NOMO-1 (cell line): ENCODE measurements at regions not wholly inside any gene's neighbourhood (a gene's known extent, or its start where the extent isn't known, plus 50 kb on each side); places are given as distances from the start of the nearest gene placed in this dataset.
A peak's percentile ranks its signal among the peaks of the same experiment; 100 is the strongest.

Experiments
- DNase-seq, 2 experiments: peaks; one replicate each; lab custom pipeline; 2025; ENCODE audit not compliant: unreplicated experiment in 2 of 2; lab: John Stamatoyannopoulos, UW

DNA sequence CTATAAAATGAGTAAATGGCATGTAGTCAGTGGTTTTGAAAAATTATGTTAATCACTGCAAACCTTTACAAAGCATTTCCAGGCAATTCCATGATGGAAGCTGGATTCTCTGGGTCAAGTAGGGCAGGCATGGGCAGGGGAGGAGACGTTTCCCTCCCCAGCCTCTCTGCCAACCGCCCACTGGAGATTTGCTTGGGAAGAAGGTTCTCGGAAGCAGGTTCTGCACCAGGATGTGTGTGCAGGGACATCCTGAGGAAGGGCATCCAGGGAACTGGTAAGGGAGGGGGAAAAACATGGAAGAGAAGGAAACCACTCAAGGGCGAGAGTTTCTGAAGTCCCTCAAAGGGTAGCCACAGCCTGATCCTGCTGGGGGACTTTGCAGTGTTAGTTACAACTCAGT, 469.1 kb downstream of the TSHZ3 start:
- no peak for DNase-seq

- no peak for DNase-seq
These were observed 469.5 kb downstream of the TSHZ3 start for GRCh38 chr19:30879736-30880135.

DNA sequence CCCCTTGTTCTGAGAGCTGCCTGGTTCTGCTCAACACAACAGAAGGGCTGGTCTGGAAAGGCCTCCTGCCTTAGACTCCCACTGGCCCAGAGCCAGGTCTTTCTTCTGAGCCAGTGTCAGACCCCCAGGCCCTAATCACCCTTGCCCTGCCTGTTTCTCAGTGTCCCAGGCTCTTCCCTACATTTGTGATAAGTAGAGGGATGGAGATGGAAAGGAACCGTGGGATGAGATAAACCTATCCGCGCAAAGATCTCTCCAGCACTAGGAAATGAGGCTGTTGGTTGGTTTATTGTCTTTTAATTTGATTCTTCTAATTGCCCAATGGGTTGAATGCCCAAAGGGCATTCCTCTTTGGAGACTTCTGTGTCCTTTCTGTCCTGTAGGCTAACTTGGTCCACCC, 470.0 kb downstream of the TSHZ3 start:
- DNase-seq = no peak

- DNase-seq = no peak
These were observed 470.7 kb downstream of the TSHZ3 start for GRCh38 chr19:30878495-30878894.

DNA sequence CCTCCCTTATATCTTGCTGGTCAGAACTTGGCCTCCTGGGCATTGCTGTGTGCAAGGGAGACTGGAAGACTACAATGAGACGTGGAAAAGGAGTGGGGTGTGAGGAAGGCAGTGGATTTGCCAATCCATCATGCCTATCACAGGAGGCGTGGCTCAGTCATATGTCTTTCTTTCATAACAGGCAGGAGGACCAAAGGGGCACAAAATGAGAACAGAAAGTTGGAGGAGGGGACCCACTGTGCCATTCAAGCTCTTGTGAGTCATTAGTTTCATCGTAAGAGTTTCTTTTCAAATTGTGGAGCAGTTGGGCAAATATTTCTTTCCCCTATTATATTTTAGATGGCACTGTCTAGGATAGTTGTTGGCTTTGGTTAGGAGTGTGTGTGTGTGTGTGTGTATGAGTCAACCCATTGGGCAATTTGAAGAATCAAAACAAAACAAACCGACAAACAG, 471.5 kb downstream of the TSHZ3 start:
- peak; percentile 80 to 89 for DNase-seq

DNA sequence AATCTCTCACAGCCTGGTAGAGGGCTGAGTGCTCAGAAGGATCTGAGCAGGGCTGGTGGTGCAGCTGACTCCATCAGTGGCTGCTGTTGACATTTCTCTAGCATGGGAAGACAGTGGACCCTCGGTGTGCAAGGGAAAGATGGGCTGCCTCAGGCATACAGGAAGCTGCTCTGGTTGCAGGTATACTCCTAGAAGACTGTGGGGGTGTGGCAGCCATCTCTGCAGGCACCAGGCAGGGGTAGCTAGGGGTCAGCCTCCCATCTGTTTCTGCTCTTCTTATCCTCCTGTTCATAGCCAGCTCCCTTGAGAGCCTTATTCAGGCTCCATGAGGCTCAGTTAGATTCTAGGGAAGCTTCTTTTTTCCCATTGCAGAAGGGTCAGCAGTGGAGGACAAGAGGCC, 475.5 kb downstream of the TSHZ3 start:
- DNase-seq = no peak

- DNase-seq = no peak
These were observed 476.2 kb downstream of the TSHZ3 start for GRCh38 chr19:30873003-30873402.

- no peak for DNase-seq
These were observed 477.3 kb downstream of the TSHZ3 start for GRCh38 chr19:30871979-30872378.

DNA sequence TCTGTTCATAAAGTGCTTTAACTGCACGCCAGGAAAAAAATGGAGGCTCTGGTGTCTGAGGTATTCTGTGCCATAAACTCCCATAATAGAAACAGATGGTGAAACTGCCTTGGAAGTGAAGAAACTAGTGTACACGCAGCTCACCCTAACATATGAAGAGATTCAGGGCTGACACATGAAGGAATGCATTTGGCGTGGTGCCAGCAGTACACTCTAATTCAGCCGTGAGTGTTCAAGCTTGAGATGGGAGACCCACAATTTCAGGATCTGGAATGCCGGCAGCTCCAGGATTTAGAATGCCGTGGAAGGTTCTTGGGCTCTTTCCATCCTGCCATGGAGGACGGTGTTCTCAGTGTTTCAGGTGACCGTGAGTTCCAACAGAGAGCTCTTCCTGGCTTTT, 478.4 kb downstream of the TSHZ3 start:
- no peak for DNase-seq

- DNase-seq = no peak
These were observed 483.7 kb downstream of the TSHZ3 start for GRCh38 chr19:30865511-30865910.

GRCh38 chr19:30864391-30865215, 484.6 kb downstream of the TSHZ3 start:
- peak; percentile 47 to 68 for DNase-seq

- no peak for DNase-seq
These were observed 486.4 kb downstream of the TSHZ3 start for GRCh38 chr19:30862876-30863275.

DNA sequence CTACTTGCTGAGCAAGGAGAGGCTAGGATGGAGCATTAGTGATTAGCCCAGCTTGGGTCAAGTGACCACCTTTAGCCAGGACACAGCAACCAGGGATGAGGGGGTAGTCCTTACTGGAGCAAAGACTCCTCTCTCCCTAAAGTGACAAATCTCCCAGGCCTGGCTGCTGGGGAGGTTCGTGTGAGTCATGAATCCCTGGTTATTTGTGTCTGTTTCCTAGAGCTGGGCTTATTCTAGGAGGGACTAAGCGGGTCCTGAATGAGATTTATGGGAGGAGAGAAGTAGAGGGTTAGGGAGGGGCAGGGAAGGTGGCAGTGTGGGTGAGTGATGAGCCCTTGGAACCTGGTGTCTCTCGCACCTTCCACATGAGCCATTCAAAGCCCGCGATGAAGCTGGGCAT, 487.3 kb downstream of the TSHZ3 start:
- no peak for DNase-seq

DNA sequence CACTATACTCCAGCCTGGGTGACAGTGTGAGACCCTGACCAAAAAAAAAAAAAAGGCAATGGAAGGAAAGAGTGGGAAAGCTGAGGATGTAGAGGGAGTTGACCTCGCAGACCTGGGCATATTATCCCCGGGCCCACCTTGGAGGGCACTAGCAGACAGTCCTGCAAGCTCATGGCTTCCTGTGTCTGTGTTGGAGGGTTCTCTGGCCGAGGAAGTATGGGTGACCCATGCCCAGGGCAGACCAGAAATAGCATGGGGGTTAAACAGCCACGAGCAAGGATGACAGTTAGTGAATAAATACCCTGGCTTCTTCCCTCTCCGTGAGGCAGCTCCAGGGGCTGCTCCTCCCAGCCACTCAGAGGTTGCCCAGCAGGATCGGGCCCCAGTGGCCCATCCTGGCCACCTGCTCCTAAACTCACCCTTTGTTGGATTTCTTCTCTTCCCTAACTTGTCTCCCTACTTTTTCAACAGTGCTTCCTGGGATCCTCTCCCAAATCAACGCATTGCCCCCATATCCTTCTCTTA, 485.8 kb downstream of the ZNF536 start:
- no peak for DNase-seq

DNA sequence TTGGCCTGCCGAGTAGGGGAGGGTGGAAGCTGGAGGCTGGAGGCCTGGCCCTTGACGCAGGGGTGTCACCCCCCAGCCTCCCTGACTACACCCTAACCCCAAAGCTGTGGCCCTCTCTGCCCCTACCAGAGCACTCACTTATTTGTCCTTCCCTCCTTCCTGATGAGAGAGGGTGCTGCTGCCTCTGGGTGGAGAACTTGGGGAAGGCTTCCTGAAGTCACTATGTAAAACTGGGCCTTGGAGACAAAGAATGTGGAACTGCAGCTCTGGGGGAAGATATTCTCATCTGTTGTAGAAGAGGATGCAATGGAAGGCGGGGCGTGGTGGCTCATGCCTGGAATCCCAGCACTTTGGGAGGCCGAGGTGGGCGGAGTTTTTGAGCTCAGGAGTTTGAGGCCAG, 485.2 kb downstream of the ZNF536 start:
- DNase-seq = no peak

- DNase-seq = no peak
These were observed 484.6 kb downstream of the ZNF536 start for GRCh38 chr19:30856786-30857185.

- DNase-seq = no peak
These were observed 484.2 kb downstream of the ZNF536 start for GRCh38 chr19:30856376-30856775.

GRCh38 chr19:30855442-30855841, 483.3 kb downstream of the ZNF536 start:
- no peak for DNase-seq

DNA sequence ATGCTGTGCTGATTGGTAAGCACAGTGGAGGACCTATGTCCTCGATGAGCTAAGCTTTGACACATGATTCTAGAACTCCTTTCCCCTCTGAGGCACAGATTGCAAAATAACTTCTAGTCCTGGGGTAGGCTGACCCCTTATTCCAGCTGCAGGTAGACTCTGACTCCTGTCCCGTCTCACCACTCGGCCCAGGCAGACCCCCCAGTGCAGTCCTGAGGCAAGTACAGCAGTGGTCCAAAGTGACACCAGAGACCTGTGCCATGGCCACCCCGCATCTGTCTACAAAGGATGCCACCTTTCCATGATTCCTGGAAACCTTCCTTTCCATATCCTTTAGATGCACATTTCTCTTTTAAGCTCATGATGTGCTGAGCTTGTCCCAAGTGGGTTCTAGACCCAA, 482.5 kb downstream of the ZNF536 start:
- no peak for DNase-seq

GRCh38 chr19:30854207-30854606, 482.0 kb downstream of the ZNF536 start:
- DNase-seq = no peak

DNA sequence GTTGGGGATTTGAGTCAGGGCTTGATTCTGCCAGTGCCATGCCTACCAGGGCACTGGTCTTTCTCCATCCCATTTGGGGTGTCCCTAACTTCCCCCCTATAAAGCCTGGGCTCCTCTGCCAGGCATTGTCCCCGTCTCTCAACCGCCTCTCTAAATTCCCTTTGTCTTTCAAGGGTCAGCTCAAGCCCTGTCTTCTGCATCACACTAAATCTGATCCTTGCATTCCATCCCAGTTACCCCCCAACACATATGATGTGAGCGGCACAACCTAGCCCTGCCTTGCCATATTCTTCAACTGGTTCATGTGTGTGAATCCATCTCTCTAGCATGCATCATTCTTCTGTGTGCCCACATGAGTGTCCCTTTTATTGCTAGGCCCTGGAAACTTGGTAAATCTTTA, 480.9 kb downstream of the ZNF536 start:
- DNase-seq = no peak

- no peak for DNase-seq
These were observed 480.0 kb downstream of the ZNF536 start for GRCh38 chr19:30852168-30852567.

GRCh38 chr19:30851646-30852045, 479.5 kb downstream of the ZNF536 start:
- DNase-seq = no peak
